WERI-Rb-1 (cell line): ENCODE measurements at regions not wholly inside any gene's neighbourhood (a gene's known extent, or its start where the extent isn't known, plus 50 kb on each side); places are given as distances from the start of the nearest gene placed in this dataset.

Experiments used
- DNase-seq: peaks from one replicate; pipeline ENCODE4 v3.0.0-alpha.2; 2020
- H3K27ac ChIP-seq: fragments of 250-450 bp; sonication (Bioruptor Pico); 2 replicates; pipeline ENCODE4 v1.5.1; 2020; ENCODE audit warnings: mild to moderate bottlenecking, moderate library complexity
- H3K27me3 ChIP-seq: fragments of 250-450 bp; sonication (Bioruptor Pico); 2 replicates; pipeline ENCODE4 v1.5.1; 2021; ENCODE audit warnings: mild to moderate bottlenecking, low read depth, moderate library complexity; ENCODE audit not compliant: insufficient read depth, severe bottlenecking
- H3K36me3 ChIP-seq: fragments of 250-450 bp; sonication (Bioruptor Pico); 2 replicates; pipeline ENCODE4 v1.5.1; 2020; ENCODE audit warnings: mild to moderate bottlenecking, moderate library complexity
- H3K4me3 ChIP-seq: 2 replicates; pipeline ENCODE4 v1.5.1; 2011; ENCODE audit warnings: low read depth, mild to moderate bottlenecking, control low read depth, low read length
- H3K9me3 ChIP-seq: fragments of 250-450 bp; sonication (Bioruptor Pico); 2 replicates; pipeline ENCODE4 v1.5.1; 2021; ENCODE audit warnings: mild to moderate bottlenecking, moderate library complexity; ENCODE audit not compliant: severe bottlenecking
- TF ChIP-seq, protein P1 (sequence below): IDR thresholded peaks from 2 replicates; pipeline ENCODE4 v1.5.1; 2011; ENCODE audit warnings: low read depth, mild to moderate bottlenecking, control low read depth, inconsistent platforms, low read length

DNA sequence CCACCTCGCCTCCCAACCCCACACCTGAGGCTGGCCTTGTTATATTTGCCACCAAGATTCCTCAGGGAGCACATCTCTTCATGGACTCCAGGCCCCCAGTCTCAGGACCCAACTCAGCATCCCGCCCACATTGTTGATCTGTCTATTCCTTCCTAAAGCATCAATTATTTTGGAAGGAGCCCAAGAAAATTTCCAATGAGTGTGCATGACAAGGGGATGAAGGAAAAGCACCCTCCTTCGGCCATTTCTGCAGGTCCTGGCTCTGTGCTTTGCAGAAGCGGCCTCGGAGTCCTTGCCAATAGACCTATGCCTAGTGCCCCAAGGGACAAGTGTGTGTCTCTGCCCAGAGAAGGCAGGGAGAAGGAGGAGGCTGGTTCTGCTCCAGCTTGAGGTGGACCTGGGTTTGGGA lies 273.2 kb downstream of the GADD45G start:
- Histone ChIP-seq H3K36me3 (no peaks in the 10 kb centered on the region), H3K9me3 (no peaks in the 10 kb centered on the region), H3K4me3 (no peak overlapping the region), H3K27ac (peak overlapping the region; percentile 75), H3K27me3 (no peaks in the 10 kb centered on the region)
- TF ChIP-seq, protein P1, sequence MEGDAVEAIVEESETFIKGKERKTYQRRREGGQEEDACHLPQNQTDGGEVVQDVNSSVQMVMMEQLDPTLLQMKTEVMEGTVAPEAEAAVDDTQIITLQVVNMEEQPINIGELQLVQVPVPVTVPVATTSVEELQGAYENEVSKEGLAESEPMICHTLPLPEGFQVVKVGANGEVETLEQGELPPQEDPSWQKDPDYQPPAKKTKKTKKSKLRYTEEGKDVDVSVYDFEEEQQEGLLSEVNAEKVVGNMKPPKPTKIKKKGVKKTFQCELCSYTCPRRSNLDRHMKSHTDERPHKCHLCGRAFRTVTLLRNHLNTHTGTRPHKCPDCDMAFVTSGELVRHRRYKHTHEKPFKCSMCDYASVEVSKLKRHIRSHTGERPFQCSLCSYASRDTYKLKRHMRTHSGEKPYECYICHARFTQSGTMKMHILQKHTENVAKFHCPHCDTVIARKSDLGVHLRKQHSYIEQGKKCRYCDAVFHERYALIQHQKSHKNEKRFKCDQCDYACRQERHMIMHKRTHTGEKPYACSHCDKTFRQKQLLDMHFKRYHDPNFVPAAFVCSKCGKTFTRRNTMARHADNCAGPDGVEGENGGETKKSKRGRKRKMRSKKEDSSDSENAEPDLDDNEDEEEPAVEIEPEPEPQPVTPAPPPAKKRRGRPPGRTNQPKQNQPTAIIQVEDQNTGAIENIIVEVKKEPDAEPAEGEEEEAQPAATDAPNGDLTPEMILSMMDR, result no peak
- DNase-seq, result no peak

DNA sequence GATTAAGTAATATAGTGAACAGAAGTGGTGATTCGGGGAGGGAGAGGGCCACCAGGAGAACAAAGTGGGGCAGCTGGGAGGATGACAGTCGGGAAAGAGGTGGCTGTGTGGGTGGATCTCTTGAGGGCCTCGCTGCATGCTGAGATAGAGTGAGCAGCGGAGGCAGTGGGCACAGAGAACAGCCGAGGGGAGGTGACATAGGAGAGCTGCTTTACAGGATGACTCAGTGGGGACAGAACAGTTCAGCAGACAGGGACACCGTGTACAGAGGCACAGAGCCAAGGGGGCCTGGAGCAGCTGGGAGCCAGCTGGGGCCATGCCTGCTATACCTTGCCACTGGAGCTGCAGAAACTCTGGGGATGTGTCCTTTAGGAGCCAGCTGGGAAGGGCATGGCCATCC lies 273.9 kb downstream of the GADD45G start:
- DNase-seq, result no peak
- Histone ChIP-seq H3K27ac (peak overlapping the region; percentile 75), H3K27me3 (no peaks in the 10 kb centered on the region), H3K36me3 (no peaks in the 10 kb centered on the region), H3K4me3 (no peak overlapping the region), H3K9me3 (no peaks in the 10 kb centered on the region)
- TF ChIP-seq, protein P1, result no peak

DNA sequence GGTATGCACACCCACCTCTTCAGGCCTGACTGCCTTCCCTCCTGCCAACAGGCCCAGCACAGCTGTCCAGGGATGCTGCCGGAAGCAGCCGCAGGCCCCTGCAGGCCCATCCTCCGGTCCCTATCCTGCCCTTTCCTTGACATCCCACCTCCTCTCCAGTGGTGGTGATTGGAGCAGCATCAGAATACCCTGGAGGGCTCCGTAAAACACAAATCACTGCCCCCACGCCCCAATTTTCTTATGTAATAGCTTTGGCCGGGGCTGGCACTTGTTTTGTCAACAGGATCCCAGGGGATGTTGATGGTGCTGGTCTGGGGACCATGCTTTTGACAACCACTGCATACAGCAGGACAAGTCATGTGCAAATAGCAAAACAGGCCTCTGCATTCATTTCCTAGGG lies 274.5 kb downstream of the GADD45G start:
- H3K27ac ChIP-seq, result no peak overlapping the region
- no peak overlapping the region for H3K4me3 ChIP-seq
- H3K9me3 ChIP-seq, result no peaks in the 10 kb centered on the region
- no peak for DNase-seq
- H3K36me3 ChIP-seq, result no peaks in the 10 kb centered on the region
- no peaks in the 10 kb centered on the region for H3K27me3 ChIP-seq
- TF ChIP-seq, protein P1, result no peak

DNA sequence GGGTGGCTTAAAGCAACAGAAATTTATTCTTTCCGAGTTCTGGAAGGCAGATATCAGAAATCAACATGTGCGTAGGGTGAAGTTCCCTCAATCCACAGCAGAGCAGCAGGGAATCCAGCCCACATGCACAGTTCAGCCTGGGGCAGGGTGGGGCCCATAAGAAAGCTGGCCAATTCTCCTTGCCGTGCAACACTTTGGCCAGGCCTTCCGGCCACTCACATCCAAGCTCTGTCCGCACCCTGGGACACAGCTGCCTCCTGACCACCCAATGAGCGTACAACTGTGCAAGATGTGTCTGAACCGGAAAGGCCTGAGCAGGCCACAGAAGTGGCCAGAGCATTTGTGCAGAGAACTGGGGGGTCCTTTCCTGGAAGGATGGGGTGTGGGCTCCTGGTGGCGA lies 274.9 kb downstream of the GADD45G start:
- H3K36me3 ChIP-seq, result no peaks in the 10 kb centered on the region
- no peaks in the 10 kb centered on the region for H3K9me3 ChIP-seq
- H3K27me3 ChIP-seq, result no peaks in the 10 kb centered on the region
- no peak for DNase-seq
- no peak overlapping the region for H3K4me3 ChIP-seq
- TF ChIP-seq, protein P1, result no peak
- no peak overlapping the region for H3K27ac ChIP-seq

DNA sequence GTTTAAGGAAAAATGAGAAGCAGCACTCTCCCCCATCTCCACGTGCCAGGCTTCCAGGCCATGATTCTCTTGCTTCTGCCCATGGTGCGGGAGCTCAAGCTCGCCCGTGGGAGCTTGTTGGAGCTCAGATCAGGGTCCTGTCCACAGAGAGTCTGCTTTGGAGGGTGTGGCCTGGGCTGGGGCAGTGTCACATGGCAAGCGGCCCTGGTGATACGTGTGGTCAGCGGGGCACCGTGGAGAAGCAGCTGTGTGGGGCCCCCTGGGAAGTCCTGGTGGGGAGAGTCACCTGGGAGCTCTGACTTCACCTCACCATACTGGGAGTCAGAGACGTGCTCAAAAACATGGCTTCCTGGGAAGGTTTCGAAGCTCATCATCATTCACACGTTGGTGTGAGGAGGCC lies 275.3 kb downstream of the GADD45G start:
- Histone ChIP-seq H3K27me3 (no peaks in the 10 kb centered on the region), H3K36me3 (no peaks in the 10 kb centered on the region), H3K27ac (no peak overlapping the region), H3K9me3 (no peaks in the 10 kb centered on the region), H3K4me3 (no peak overlapping the region)
- DNase-seq, result no peak
- TF ChIP-seq, protein P1, result no peak

DNA sequence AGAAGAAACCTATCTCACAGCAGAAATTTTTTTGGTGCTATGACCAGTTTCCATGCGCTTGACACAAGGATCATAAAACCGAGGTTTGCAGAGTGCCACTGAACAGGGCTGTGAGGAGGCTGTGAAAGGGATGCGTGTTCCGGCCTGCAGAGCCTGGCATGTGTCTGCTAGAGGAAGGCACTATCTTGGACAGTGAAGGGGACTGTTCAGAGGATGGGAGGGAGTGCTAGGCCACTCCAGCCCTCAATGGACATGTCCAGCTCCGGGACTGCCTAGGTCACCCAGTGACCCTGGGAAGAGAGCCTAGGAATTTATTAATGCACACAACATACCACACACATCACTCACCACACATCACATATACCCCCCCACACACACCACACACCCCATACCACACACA lies 275.9 kb downstream of the GADD45G start:
- no peak overlapping the region for H3K4me3 ChIP-seq
- H3K27me3 ChIP-seq, result no peaks in the 10 kb centered on the region
- no peaks in the 10 kb centered on the region for H3K36me3 ChIP-seq
- H3K9me3 ChIP-seq, result no peaks in the 10 kb centered on the region
- no peak overlapping the region for H3K27ac ChIP-seq
- TF ChIP-seq, protein P1, result no peak
- DNase-seq, result no peak
